A549 (cell line): ENCODE measurements at regions not wholly inside any gene's neighbourhood (a gene's known extent, or its start where the extent isn't known, plus 50 kb on each side); places are given as distances from the start of the nearest gene placed in this dataset.
A peak's percentile ranks its signal among the peaks of the same experiment; 100 is the strongest.

ENCODE experiments used
- ATAC-seq, 2 experiments: fragments of 200-7000 bp in 1 of 2; fragments of >200 bp in 1 of 2; cut with Nextera tagmentation in 1 of 2; cut with Tn5 transposase in 1 of 2; 3 replicates each; pipeline versions ENCODE4 v1.8.0 to v1.9.1; 2018 to 2020; ENCODE audit warnings: mild to moderate bottlenecking in 1 of 2, moderate library complexity in 1 of 2
- CTCF ChIA-PET: fragments of 300-600 bp; sonication (Branson Sonifier 250); formaldehyde crosslinking; extraction: SDS; loops from one replicate; lab custom pipeline; 2021; ENCODE audit warnings: antibody characterized with exemption, inconsistent platforms; lab: Yijun Ruan, JAX
- POLR2A ChIA-PET: fragments of 350-600 bp; formaldehyde crosslinking; extraction: SDS; loops from one replicate; lab custom pipeline; 2021; ENCODE audit warnings: antibody characterized with exemption, inconsistent platforms; lab: Yijun Ruan, JAX
- DNase-seq, 2 experiments: peaks; one replicate each; pipeline versions ENCODE4 v3.0.0 to v3.0.0-alpha.2; 2011 to 2016; ENCODE audit warnings: low read depth in 1 of 2, low spot score in 1 of 2
- FAIRE-seq: peaks from 2 replicates; lab custom pipeline; 2011; peaks lifted over from hg19 to GRCh38; lab: Jason Lieb, UNC
- H3K27ac ChIP-seq, 2 experiments: fragments of >200 bp; sonication (Bioruptor Twin); formaldehyde crosslinking; 3 replicates each; pipeline ENCODE4 v1.5.1; 2016 to 2017
- H3K4me1 ChIP-seq: fragments of >200 bp; sonication (Bioruptor Twin); formaldehyde crosslinking; 3 replicates; pipeline ENCODE4 v1.6.1; 2016
- H3K4me2 ChIP-seq: fragments of >200 bp; sonication (Bioruptor Twin); formaldehyde crosslinking; 3 replicates; pipeline ENCODE4 v1.6.1; 2016
- H3K4me3 ChIP-seq: fragments of >200 bp; sonication (Bioruptor Twin); formaldehyde crosslinking; 3 replicates; pipeline ENCODE4 v1.5.1; 2016
- H3K9me3 ChIP-seq: fragments of >200 bp; sonication (Bioruptor Twin); formaldehyde crosslinking; 3 replicates; pipeline ENCODE4 v1.6.1; 2016
- BCL3 ChIP-seq: fragments of >200 bp; sonication (Bioruptor Twin); formaldehyde crosslinking; IDR thresholded peaks from 3 replicates; pipeline ENCODE4 v1.6.1; 2016
- BHLHE40 ChIP-seq: IDR thresholded peaks from 2 replicates; pipeline ENCODE4 v1.6.1; 2012; ENCODE audit warnings: low read depth, low read length, inconsistent platforms
- CTCF ChIP-seq: fragments of >200 bp; sonication (Bioruptor Twin); formaldehyde crosslinking; IDR thresholded peaks from 3 replicates; pipeline ENCODE4 v1.5.1; 2016
- EHMT2 ChIP-seq: fragments of 200-600 bp; sonication (generic); IDR thresholded peaks from 2 replicates; pipeline ENCODE4 v1.6.1; 2016; ENCODE audit warnings: antibody characterized with exemption, low read depth, mild to moderate bottlenecking, moderate library complexity
- HOXB13 ChIP-seq: fragments of 250-450 bp; sonication (Bioruptor Pico); IDR thresholded peaks from 2 replicates; pipeline ENCODE4 v1.5.0; 2020; ENCODE audit warnings: low read depth, mild to moderate bottlenecking, moderate library complexity
- JUN ChIP-seq, 2 experiments: fragments of >200 bp; sonication (Bioruptor Twin); formaldehyde crosslinking; IDR thresholded peaks; 2 replicates in 1 of 2; 3 replicates in 1 of 2; pipeline ENCODE4 v1.6.1; 2016 to 2017
- KDM1A ChIP-seq: fragments of 200-600 bp; sonication (generic); IDR thresholded peaks from 2 replicates; pipeline ENCODE4 v1.6.1; 2016; ENCODE audit warnings: low read depth, mild to moderate bottlenecking
- MAX ChIP-seq: IDR thresholded peaks from 2 replicates; pipeline ENCODE4 v1.6.1; 2012
- MAZ ChIP-seq: fragments of 150-350 bp; IDR thresholded peaks from 2 replicates; pipeline ENCODE4 v1.6.1; 2014; ENCODE audit warnings: antibody characterized with exemption, low read depth, low read length, borderline replicate concordance
- MYC ChIP-seq: IDR thresholded peaks from 2 replicates; pipeline ENCODE4 v1.6.1; 2012; ENCODE audit warnings: mild to moderate bottlenecking, inconsistent platforms, low read length, improper control_type of control experiment, borderline replicate concordance
- NFE2L2 ChIP-seq: fragments of 150-350 bp; conservative IDR thresholded peaks from 2 replicates; pipeline ENCODE4 v1.6.1; 2014; ENCODE audit warnings: low read length
- NPAS2 ChIP-seq: fragments of 250-450 bp; sonication (Bioruptor Pico); IDR thresholded peaks from 2 replicates; pipeline ENCODE4 v1.8.0; 2022; ENCODE audit warnings: mild to moderate bottlenecking, moderate library complexity, borderline replicate concordance
- POLR2A ChIP-seq: IDR thresholded peaks from 2 replicates; pipeline ENCODE4 v1.6.1; 2012; ENCODE audit warnings: mild to moderate bottlenecking, low read length
- RAD21 ChIP-seq, 2 experiments: fragments of >200 bp in 1 of 2; sonication (Bioruptor Twin) in 1 of 2; formaldehyde crosslinking in 1 of 2; IDR thresholded peaks in 1 of 2; conservative IDR thresholded peaks in 1 of 2; 2 replicates in 1 of 2; 3 replicates in 1 of 2; pipeline ENCODE4 v1.6.1; 2012 to 2018; ENCODE audit warnings: inconsistent platforms in 1 of 2
- RCOR1 ChIP-seq: fragments of 150-350 bp; IDR thresholded peaks from 2 replicates; pipeline ENCODE4 v1.6.1; 2014; ENCODE audit warnings: antibody characterized with exemption, low read length, low read depth
- SMC3 ChIP-seq: fragments of >200 bp; sonication (Bioruptor Twin); formaldehyde crosslinking; IDR thresholded peaks from 3 replicates; pipeline ENCODE4 v1.6.1; 2018; ENCODE audit warnings: inconsistent platforms
- USF2 ChIP-seq: fragments of 450-650 bp; IDR thresholded peaks from 2 replicates; pipeline ENCODE4 v1.6.1; 2014; ENCODE audit warnings: antibody characterized with exemption
- ZC3H11A ChIP-seq: fragments of 450-650 bp; IDR thresholded peaks from 2 replicates; pipeline ENCODE4 v1.6.1; 2014; ENCODE audit warnings: antibody characterized with exemption, mild to moderate bottlenecking
- WGBS: methylation state at CpG from one replicate; pipeline ENCODE4 v1.1.6; 2017; ENCODE audit errors: missing lambda C conversion rate; 5-methylcytosine and 5-hydroxymethylcytosine counted together

- peak overlapping the region; percentile 73 for H3K4me2 ChIP-seq
- POLR2A ChIA-PET = interaction anchor here (1.3 kb wide), 1 partner anchor 225 kb away, joined by 3 read pairs; no protein-coding TSS in a partner anchor
Measured at GRCh38 chr1:244272471-244273261, 179.0 kb downstream of the ADSS2 start.

GRCh38 chr1:244273262-244273844 is 178.4 kb downstream of the ADSS2 start:
- Histone ChIP-seq H3K9me3 (peaks cover 10% of the 10 kb centered on the region), H3K4me2 (peak overlapping the region; percentile 73), H3K27ac (peak overlapping the region; percentile 86 to 89), H3K4me1 (peaks cover 41% of the 10 kb centered on the region), H3K4me3 (peak overlapping the region; percentile 21; the same call in 2 of the 3 replicates)
- POLR2A ChIA-PET = interaction anchor here (1.2 to 1.3 kb wide), 2 partner anchors 226 to 423 kb away, joined by 3 to 4 read pairs; partner anchors contain the start of gene AKT3
- ATAC-seq (peak; percentile 47 to 69; a peak in 5 of 6 replicates), FAIRE-seq (no peak), DNase-seq (no peak)
- CTCF ChIA-PET = interaction anchor here (0.6 to 4.8 kb wide), 50 partner anchors 11 to 930 kb away, joined by 3 to 49 read pairs (median 3); partner anchors contain the start of gene ZBTB18
- TF ChIP-seq RCOR1 (no peak), BCL3 (no peak), NFE2L2 (no peak), KDM1A (no peak), EHMT2 (no peak), MAZ (no peak), HOXB13 (CRISPR knock-in tag) (no peak), USF2 (no peak), POLR2A (no peak)
- 2% methylated on average over 8 of the region's 8 CpGs for WGBS

More at GRCh38 chr1:244272471-244273261, 179.0 kb downstream of the ADSS2 start:
- 49% methylated on average over 9 of the region's 9 CpGs for WGBS
- DNase-seq (peak; percentile 68 to 92), ATAC-seq (peak; percentile 28 to 64; a peak in 4 of 6 replicates), FAIRE-seq (no peak)
- CTCF ChIA-PET = interaction anchor here (0.6 to 4.8 kb wide), 58 partner anchors 12 to 1045 kb away, joined by 3 to 49 read pairs (median 3); partner anchors contain the start of gene ZBTB18
- Histone ChIP-seq H3K9me3 (peaks cover 10% of the 10 kb centered on the region), H3K27ac (peak overlapping the region; percentile 86 to 89), H3K4me3 (no peak overlapping the region), H3K4me1 (peaks cover 41% of the 10 kb centered on the region)
- TF ChIP-seq JUN (IDR thresholded peaks at IDR 0.05) (0 out of 5 replicates have a peak, but pooled peaks of 1 of the 2 experiments have one; percentile 45), RAD21 (conservative IDR thresholded peaks at IDR 0.05 in 1 of 2, IDR thresholded peaks at IDR 0.05 in 1 of 2) (peak; percentile 100), CTCF (peak; percentile 100), MAX (peak; percentile 80; the same call in 1 of the 2 replicates), ZC3H11A (peak; percentile 9; the same call in 1 of the 2 replicates), BHLHE40 (no peak), SMC3 (peak; percentile 99), MYC (peak; percentile 52), NPAS2 (CRISPR knock-in tag) (no peak)
- TF ChIP-seq, all 56 proteins: peak for 7
